HG02981 (cell line): ENCODE measurements at regions not wholly inside any gene's neighbourhood (a gene's known extent, or its start where the extent isn't known, plus 50 kb on each side); places are given as distances from the start of the nearest gene placed in this dataset.

Experiments
- ATAC-seq: cut with Tn5 transposase; IDR thresholded peaks from one replicate; pipeline ENCODE4 v1.9.1; 2021; ENCODE audit warnings: mild to moderate bottlenecking, moderate library complexity; ENCODE audit not compliant: unreplicated experiment

GRCh38 chr9:91065231-91066041, 263.8 kb downstream of the SYK start:
- no peak for ATAC-seq

GRCh38 chr9:91066042-91066415, 264.4 kb downstream of the SYK start:
- ATAC-seq, result no peak

GRCh38 chr9:91066856-91067255, 265.2 kb downstream of the SYK start:
- no peak for ATAC-seq

GRCh38 chr9:91067306-91067860, 265.8 kb downstream of the SYK start:
- no peak for ATAC-seq

- no peak for ATAC-seq
These were observed 269.8 kb downstream of the SYK start for GRCh38 chr9:91071184-91071990.

- ATAC-seq, result no peak
These were observed 271.6 kb downstream of the SYK start for GRCh38 chr9:91073049-91073810.

GRCh38 chr9:91073811-91074771, 272.5 kb downstream of the SYK start:
- no peak for ATAC-seq

DNA sequence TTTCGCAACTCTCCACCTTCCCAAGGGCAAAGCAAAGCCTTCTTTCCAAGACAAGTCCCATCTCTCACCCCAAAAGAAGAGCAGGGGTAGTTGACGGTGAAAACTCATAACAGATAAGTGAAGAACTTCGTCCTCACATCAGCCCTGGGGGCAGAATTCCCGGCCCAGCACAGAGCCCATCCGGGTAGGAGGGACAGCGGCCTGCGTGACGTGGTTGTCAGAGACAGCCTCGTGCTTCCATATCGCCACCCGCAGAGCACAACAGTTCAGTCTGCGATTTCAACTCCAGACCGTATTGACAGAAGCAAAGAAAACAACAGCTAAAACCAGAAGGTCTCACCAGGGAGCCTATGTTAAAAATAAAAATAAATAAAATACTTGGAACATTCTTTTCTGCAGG, 273.2 kb downstream of the SYK start:
- no peak for ATAC-seq

DNA sequence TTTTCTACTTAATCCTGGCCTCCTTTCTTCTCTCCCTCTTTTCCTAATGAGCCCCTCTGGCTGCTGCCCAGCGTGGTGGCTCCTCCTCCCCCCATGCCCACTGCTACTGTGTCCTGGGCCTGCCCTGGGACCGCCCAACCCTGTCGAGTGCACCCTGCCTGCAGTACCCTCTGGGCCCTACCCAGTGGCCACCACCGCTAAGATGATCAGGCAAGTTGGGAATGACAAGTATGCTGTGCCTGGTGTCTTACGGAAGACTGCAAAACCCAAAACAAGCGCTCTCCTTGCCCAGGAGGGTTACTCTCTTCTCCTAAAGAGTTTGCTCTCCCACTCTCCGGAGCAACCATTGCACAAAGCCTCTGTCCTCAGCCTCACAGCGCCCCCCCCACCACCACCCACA, 273.7 kb downstream of the SYK start:
- ATAC-seq, result no peak

DNA sequence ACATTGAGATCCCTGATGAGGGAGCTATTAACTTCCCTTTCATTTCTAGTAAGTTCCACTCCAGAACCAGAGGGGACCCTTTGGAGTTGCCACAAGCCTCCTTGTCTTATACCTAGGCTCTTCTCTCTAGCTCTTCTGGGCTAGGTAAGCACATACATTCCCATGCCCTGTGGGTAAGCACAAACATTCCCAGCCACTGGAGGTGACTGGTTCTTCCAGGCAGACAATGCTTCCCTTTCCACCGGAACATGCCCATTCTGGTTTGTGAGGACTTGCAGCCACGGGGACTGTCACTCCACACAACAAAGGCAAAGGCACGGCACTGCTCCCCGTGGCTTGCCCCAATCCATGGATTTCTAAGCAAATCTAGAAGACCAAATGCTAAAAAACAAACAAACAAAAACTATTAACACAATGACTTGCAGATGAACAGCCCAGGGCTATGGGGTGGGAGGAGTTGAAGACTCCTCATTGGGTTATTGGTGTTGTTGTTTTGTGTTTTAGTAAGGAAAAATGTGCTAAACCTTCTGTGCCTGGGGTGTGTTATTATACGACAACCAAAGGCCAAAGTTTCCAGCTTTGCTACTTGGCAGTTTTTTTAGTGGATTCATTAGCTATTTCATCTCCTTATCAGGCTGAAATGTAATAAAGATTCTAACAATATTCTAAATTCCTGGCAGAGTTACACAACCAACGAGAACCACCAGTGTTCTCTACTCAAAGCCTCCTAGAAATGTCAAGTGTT, 276.2 kb downstream of the SYK start:
- no peak for ATAC-seq

- no peak for ATAC-seq
These were observed 276.7 kb downstream of the SYK start for GRCh38 chr9:91078369-91078695.

DNA sequence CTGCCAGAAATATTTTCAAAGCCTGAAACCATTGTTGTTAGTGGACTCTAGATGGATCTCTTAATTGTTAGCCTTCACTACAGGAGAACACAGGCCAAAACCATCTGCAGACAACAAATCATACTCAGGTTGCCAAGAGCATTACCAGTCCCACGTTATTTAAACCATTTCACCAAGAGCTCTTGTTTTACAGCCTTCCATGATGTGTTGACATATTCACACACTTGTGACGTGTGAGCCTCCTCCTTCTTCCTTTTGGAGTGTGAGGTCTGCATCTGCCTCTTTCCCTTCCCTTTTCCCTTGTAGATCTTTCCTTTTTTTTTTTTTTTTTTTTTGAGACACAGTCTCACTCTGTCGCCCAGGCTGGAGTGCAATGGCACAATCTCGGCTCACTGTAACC, 279.0 kb downstream of the AUH start:
- no peak for ATAC-seq

DNA sequence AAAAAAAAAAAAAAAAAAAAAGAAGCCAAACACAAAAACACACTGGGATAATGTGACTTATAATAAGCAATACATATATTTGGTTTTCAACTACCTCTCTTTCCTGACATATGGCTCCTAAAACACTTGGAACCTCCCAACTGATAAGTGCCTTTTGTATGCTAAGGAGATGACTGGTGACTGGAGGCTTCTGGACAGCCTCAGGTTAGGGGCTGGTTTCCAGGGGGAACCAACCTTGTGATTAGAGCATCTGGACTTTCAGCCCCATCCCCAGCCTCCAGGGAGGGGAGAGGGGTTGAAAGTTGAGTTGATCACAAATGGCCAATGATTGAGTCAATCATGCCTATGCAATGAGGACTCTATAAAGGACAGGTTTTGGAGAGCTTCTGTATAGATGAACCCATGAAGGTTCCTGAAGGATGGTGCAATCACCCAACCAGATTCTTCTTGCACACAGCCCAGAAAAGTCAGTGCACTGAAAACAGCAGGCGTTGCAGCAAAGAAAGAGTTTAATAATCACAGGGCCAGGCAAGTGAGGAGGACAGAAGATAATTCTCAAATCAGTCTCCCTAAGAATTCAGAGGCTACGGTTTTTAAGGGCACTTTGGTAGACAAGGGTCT, 276.7 kb downstream of the AUH start:
- ATAC-seq, result no peak

- no peak for ATAC-seq
These were observed 276.0 kb downstream of the AUH start for GRCh38 chr9:91085517-91086291.

- no peak for ATAC-seq
These were observed 274.9 kb downstream of the AUH start for GRCh38 chr9:91086657-91087461.

GRCh38 chr9:91087462-91087759, 274.3 kb downstream of the AUH start:
- no peak for ATAC-seq

DNA sequence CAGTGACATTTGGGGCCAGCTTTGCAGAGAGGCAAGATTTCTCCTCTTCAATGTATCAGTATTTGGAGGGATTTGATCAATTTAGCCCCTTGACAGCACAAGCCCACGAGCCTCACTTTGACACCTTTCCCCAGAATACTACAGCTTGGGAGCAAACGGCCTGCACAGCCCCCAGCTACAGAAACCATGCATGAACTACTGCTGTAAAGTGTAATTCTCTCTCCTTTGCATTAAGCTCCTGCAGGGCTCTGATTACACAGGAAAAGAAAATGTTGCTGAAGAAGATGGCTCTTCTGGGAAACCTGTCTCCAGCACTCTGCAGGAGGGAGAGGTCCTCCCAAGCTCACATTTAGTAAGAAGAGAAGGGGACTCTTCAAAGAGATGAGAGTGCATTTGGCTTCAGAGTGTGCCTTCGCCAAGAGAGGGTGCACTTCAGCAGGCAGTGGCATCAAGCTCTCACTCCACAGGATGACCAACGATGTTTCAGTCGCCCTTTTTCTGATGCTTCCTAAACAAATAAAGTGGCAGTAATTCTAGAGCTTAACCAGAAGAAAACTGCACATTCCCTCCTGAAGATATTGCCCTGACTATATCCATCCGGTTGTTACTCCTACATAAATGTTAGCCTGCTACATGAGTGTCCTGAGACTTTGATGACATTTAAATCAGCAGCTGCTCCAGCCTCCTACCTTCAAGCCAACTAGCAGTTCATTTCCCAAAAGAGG, 272.2 kb downstream of the AUH start:
- ATAC-seq, result no peak
